ENCODE measurements at regions not wholly inside any gene's neighbourhood (a gene's known extent, or its start where the extent isn't known, plus 50 kb on each side); places are given as distances from the start of the nearest gene placed in this dataset.

DNA sequence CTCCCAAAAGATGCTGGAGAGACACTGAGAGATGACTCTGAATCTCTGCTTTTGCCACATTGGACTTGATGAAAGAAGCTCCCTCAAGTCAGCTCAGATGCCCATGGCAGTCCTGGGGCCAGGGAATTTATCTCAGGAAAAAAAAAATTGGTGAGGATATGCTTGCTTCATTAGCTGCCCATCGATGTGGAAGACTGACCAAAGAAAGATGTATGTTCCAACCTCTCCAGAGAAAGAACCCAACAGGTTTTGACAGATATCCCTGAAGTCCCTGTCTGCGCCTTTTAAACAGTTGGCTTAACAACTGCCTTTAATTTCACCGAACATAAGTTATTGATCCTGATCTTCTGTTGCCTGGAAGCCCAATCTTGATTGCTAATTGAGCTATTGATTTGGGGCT lies 137.4 kb downstream of the TMEM114 start:
- no peaks in the 10 kb centered on the region for H3K4me1 ChIP-seq
- no peak for TF ChIP-seq CTCF (IDR thresholded peaks at IDR 0.05)
- H3K27ac ChIP-seq, result no peak overlapping the region
- no peaks in the 10 kb centered on the region for H3K27me3 ChIP-seq
- H3K36me3 ChIP-seq, result no peaks in the 10 kb centered on the region
- no peak for DNase-seq (ENCODE audit: low spot score)
- no peak overlapping the region for H3K4me3 ChIP-seq
- H3K9me3 ChIP-seq, result no peaks in the 10 kb centered on the region

- Histone ChIP-seq H3K4me3 (no peak overlapping the region), H3K4me1 (no peaks in the 10 kb centered on the region), H3K27me3 (no peaks in the 10 kb centered on the region), H3K36me3 (no peaks in the 10 kb centered on the region), H3K27ac (no peak overlapping the region), H3K9me3 (no peaks in the 10 kb centered on the region)
- no peak for DNase-seq (ENCODE audit: low spot score)
- no peak for TF ChIP-seq CTCF (IDR thresholded peaks at IDR 0.05)
Measured at GRCh38 chr16:8436931-8437330, 153.4 kb downstream of the TMEM114 start.

- Histone ChIP-seq H3K27me3 (no peaks in the 10 kb centered on the region), H3K4me1 (no peaks in the 10 kb centered on the region), H3K27ac (no peak overlapping the region), H3K9me3 (no peaks in the 10 kb centered on the region), H3K4me3 (no peak overlapping the region), H3K36me3 (no peaks in the 10 kb centered on the region)
- TF ChIP-seq CTCF (IDR thresholded peaks at IDR 0.05), result no peak
- DNase-seq (ENCODE audit: low spot score), result no peak
Measured at GRCh38 chr16:8431783-8432182, 158.5 kb downstream of the TMEM114 start.

DNA sequence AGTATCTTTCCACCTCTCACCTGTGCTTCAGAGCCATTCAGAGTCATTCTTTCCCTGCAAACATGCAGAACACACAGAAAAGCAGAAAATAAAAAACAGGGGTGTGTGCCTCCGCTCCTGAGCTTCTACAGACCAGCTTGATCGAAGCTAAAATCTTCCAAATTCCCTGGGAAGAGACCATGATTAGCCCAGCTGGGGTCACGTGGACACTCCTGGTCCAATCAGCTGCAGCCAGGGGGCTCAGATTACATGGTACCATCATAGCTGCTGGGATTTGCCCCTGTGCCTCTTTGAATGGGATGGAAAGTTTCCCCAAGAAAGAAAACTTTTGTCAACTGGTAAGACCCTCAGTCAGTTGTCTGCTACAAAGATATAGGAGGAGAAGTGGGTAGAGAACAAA lies 159.9 kb downstream of the TMEM114 start:
- Histone ChIP-seq H3K27me3 (no peaks in the 10 kb centered on the region), H3K9me3 (peaks cover 0 to 7% of the 10 kb centered on the region in 2 donors), H3K36me3 (no peaks in the 10 kb centered on the region), H3K4me1 (no peaks in the 10 kb centered on the region), H3K4me3 (no peak overlapping the region), H3K27ac (no peak overlapping the region)
- no peak for DNase-seq (ENCODE audit: low spot score)
- TF ChIP-seq CTCF (IDR thresholded peaks at IDR 0.05), result no peak

- Histone ChIP-seq H3K4me1 (no peaks in the 10 kb centered on the region), H3K36me3 (no peaks in the 10 kb centered on the region), H3K27ac (no peak overlapping the region), H3K9me3 (peaks cover 0 to 10% of the 10 kb centered on the region in 2 donors), H3K27me3 (no peaks in the 10 kb centered on the region), H3K4me3 (no peak overlapping the region)
- no peak for TF ChIP-seq CTCF (IDR thresholded peaks at IDR 0.05)
- no peak for DNase-seq (ENCODE audit: low spot score)
Measured at GRCh38 chr16:8426569-8426968, 163.7 kb downstream of the TMEM114 start.

GRCh38 chr16:8417145-8417544 lies 173.2 kb downstream of the TMEM114 start:
- Histone ChIP-seq H3K4me1 (no peaks in the 10 kb centered on the region), H3K27me3 (no peaks in the 10 kb centered on the region), H3K36me3 (no peaks in the 10 kb centered on the region), H3K27ac (no peak overlapping the region), H3K9me3 (no peaks in the 10 kb centered on the region), H3K4me3 (no peak overlapping the region)
- no peak for DNase-seq (ENCODE audit: low spot score)
- no peak for TF ChIP-seq CTCF (IDR thresholded peaks at IDR 0.05)
